A673 (cell line): ENCODE measurements at regions not wholly inside any gene's neighbourhood (a gene's known extent, or its start where the extent isn't known, plus 50 kb on each side); places are given as distances from the start of the nearest gene placed in this dataset.

Source experiments
- CTCF ChIP-seq: fragments of 300-800, 200-600 bp; sonication (generic); conservative IDR thresholded peaks from 2 replicates; pipeline ENCODE4 v1.5.1; 2017; ENCODE audit warnings: low read depth, mild to moderate bottlenecking, antibody characterized with exemption, low read length, moderate library complexity, mixed read lengths
- EZH2 ChIP-seq: fragments of 200-600 bp; sonication (generic); IDR thresholded peaks from 2 replicates; pipeline ENCODE4 v1.6.1; 2017; ENCODE audit warnings: borderline replicate concordance, low read depth, mild to moderate bottlenecking, mixed read lengths, antibody characterized with exemption, low read length; ENCODE audit not compliant: poor library complexity, severe bottlenecking

DNA sequence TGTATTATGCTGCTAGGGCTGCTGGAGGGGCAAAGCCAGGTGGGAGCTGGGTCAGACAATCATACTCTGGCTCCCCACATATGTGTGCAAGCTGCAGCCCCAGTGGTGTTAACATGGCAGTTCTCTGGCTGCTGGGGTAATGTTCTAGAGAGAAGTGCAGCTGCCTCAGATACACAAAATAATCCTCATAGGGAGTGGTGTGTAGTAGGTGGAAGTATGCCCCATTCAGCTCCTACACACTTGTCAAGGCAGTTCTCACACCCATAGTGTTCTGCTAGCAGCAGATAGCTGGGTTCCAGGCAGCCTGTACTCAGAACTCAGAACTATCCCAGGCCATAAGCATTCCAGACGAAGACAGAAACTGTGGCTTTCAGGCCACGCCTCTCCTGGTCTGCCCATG lies 87.9 kb upstream of the NT5C1B start:
- TF ChIP-seq CTCF (no peak), EZH2 (no peak)
